ENCODE measurements at regions not wholly inside any gene's neighbourhood (a gene's known extent, or its start where the extent isn't known, plus 50 kb on each side); places are given as distances from the start of the nearest gene placed in this dataset.
"Not testable (repeated sequence)": the region's sequence is repeated elsewhere in the genome, so short reads cannot be mapped to it uniquely, and the experiment has no call there.

GRCh38 chr9:115418181-115418580 lies 300.2 kb upstream of the TNC start:
- TF ChIP-seq, protein P1, sequence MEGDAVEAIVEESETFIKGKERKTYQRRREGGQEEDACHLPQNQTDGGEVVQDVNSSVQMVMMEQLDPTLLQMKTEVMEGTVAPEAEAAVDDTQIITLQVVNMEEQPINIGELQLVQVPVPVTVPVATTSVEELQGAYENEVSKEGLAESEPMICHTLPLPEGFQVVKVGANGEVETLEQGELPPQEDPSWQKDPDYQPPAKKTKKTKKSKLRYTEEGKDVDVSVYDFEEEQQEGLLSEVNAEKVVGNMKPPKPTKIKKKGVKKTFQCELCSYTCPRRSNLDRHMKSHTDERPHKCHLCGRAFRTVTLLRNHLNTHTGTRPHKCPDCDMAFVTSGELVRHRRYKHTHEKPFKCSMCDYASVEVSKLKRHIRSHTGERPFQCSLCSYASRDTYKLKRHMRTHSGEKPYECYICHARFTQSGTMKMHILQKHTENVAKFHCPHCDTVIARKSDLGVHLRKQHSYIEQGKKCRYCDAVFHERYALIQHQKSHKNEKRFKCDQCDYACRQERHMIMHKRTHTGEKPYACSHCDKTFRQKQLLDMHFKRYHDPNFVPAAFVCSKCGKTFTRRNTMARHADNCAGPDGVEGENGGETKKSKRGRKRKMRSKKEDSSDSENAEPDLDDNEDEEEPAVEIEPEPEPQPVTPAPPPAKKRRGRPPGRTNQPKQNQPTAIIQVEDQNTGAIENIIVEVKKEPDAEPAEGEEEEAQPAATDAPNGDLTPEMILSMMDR (IDR thresholded peaks at IDR 0.05), result not testable (repeated sequence)
- not testable (repeated sequence) for TF ChIP-seq POLR2A (IDR thresholded peaks at IDR 0.05)
